Activated CD4-positive, alpha-beta T cell treated with anti-CD3 and anti-CD28 coated beads, Interleukin-2, amount 50 U/mL, for 16 hours (primary cell): ENCODE measurements at regions not wholly inside any gene's neighbourhood (a gene's known extent, or its start where the extent isn't known, plus 50 kb on each side); places are given as distances from the start of the nearest gene placed in this dataset.

ENCODE experiments used
- DNase-seq: peaks from one replicate; pipeline ENCODE4 v3.0.0-alpha.2; 2020

DNA sequence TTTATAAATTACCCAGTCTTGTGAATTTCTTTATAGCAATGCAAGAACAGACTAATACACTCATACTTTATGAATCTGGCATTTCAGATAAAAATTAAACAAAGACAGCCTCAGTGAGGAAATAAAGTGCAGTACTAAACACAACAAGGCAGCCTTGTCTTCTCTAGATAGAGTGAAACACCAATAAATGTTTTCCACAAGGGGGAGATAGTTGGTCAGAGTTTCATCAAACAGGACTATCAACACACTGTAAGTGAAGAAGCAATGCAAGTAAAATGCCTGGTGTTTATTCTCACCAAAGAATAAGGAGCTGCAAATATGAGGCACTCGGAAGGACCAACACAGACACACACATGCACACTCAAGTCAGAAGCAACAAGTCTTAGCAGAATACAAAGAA, 62.8 kb downstream of the FAM9B start:
- peak; percentile 47 for DNase-seq

DNA sequence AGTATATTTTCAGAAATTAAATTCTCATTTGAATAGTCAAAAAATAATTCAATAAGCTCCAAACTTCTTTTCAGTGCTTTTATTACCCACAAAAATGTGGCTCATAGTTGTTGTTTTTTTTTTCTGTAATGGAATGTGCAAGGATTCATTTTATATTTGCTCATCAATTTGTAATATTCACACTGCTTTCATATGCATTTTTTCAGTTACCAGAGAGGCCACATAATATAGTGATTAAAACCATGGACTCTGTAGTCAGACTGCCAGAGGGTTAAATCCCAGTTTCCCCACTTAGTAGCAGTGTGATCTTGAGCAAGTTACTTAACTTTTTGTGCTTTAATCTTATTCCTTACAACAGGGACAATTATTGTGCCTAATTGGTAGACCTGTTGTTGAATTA, 64.5 kb downstream of the FAM9B start:
- DNase-seq, result no peak

DNA sequence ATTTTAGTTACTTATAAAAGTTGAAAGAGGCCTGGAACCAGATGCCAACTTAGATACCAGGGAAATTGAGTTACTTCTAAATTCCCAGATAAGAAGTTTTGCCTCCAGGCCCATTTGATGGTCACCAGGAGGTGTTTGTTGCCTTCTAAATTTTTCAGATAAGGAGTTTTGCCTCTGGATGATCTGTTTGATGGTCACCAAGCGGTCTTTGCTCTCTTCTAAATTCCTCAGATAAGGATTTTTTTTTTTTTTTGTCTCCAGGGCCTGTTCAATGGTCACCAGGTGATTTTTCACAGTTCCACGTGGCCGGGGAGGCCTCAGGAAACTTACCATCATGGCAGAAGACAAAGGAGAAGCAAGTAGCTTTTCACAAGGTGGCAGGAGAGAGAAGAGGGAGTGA, 66.5 kb downstream of the FAM9B start:
- DNase-seq, result no peak

DNA sequence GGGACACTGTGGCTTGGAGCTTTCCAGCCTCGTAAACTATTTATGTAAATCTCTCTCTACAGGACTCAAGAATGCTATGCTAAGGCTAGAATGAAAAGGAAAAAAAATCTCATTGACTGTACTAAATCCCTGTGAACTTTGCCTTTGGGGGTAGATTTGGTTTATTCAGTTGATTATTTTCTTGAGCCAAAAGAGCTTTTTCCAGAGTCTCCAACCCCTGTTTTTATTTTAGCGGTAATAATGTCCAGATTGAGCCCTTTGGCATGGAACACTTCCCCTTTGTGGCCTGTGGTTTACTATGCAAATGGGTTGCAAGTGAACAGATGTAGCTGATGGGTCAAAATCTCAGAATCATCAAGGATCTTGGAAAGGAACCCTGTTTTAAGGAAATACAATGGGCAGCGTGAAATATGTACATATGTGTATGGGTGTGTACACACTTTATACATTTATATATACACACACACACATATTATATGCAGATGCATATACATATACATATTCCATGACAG, 72.9 kb downstream of the FAM9B start:
- DNase-seq, result no peak

DNA sequence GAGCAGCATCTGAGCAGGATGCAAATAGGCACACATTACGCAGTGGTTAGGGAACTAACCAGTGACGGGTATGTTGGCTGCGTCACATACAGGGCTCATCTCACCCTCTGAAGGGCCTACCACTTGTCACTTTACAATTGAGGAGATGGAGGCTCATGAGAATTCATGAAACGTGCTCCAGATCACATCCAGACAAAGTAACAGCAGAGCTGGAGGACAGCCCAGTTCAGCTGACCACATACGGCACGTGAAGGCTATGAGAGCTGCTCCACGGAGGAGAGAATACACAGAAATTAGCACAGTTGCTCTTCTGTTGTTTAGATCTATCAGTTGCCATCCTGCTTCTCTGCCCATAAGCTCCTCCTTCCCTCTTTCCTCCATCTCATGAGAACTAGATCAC, 78.4 kb downstream of the FAM9B start:
- DNase-seq, result no peak

DNA sequence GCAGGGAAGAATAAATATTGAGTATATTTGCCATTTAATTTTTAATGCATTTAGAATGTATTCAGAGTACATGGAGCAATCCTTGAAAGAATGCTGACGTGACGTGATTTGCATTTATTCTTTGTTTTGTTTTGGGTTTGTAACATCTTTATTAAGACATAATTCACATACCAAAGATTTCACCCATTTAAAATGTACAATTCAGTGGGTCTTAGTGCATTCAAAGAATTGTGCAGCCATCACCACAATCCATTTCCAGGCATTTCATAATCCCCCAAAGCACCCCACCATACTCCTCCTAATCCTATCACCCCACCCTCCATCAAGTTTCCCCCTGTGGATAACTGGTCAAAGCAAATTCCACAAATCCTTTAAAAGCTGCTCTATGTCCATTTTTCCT, 87.4 kb downstream of the FAM9B start:
- DNase-seq, result no peak

DNA sequence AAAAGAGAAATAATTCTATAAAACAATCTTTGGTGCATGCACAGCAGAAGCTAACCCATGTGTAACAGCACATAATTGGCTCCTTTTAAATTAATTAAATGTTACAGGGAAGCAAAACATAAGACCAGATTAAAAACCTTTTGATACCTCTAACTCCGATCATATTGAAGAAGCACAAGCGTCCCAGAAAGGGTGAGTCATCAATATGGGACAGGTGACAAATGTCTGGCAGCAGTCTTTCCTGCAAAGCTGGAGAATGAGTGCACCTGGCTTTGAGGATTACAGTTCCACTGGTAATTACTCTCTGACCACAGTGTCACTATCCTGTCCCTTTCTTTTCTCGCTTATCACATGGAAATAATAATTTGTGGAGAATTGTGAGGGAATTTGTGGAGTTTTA, 94.6 kb downstream of the FAM9B start:
- no peak for DNase-seq

DNA sequence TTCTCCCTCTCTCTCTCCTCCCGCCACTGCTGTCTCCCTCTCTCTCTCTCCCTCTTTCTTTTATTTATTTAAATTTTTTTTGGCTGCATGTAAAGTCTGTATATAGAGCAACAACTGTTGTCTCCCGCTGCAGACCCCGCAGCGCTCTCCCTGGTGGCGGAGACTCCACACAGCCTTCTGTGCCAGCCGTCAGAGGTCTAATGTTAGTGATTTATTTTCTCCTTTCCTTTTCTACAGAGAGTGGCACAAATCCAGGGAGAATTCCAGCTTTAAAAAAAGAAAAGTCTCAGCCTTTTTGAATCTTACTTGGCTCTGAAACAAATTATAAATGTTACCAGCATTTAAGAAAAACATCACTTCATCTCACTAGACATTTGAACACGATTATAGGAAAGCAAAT, 106.2 kb downstream of the FAM9B start:
- DNase-seq, result no peak

DNA sequence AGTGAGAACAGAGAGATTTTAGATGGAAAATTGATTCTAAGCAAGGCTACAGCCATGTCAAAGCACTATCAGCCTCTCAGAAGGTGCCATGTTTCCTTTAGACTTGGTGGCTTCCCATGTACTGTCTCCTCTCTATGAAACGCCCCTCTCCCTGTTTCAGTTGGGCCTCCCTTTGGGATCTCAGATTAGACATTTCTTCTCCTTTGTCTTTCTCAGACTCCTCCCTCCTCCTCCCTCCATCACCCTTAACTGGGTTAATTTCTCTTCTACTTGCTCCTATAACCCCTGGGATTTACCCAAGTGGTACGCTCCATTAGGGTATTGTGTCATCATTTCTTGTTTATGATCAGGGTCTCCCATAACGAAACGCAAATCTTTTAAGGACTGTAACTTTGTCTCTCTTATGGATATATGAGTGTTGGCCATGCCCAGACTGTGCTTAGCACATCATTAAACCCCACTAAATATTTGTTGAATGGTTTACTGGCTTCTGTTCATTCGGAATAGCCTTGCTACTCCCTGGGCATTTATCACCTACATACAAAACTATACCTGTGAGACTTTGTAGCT, 106.8 kb downstream of the FAM9B start:
- DNase-seq, result no peak

DNA sequence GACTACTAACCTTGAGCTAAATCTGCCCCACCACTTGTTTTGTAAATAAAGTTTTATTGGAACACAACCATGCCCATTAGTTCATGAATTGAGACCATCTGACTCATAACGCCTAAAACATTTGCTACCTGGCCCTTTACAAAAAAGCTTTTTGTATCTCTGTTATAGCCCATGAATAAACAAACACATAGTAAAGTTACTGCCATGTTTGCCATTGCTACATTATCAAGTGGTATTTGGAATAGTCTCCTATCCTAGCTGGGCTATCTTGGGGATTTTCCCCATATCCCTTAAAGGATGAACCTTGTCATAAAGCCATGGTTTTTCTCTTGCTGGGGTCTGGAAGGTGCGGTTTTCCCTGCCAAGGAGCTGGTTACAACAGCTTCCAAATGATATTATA, 112.3 kb downstream of the FAM9B start:
- no peak for DNase-seq

DNA sequence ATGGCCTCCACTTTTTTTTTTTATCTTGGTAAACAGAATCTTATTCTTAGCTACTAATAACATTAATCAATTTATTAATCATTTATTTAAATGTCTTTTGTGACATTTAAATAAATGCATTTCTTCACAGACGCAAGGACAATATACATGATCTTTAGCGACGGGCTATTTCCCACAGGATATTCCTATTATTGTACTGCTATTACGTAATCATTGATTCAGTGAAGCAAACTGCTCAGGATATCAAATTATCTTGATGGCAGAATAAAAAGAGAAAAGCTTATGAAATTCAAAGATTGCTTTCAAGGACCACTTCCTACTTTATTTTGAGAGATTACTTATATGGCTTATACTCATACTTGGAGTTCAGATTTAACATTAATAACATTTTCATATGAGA, 114.1 kb downstream of the FAM9B start:
- no peak for DNase-seq

DNA sequence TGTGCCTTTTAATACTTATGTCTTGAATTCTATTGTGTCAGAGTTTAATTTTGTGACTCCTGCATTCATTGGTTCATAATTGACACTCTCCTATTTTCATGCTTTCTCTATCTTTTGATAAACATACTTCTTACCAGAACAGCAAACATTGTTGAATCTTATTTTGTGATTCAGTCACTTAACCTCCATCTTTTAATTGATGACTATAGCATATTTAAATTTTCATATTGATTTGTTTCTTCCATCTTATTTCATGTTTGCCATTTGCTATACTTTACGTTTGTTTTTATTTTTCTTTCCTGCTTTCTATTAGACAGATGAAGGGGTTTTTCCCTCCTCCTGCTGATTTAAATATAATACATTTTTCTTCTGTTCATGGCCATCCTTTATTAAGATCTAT, 115.5 kb upstream of the FAM9A start:
- DNase-seq, result no peak

DNA sequence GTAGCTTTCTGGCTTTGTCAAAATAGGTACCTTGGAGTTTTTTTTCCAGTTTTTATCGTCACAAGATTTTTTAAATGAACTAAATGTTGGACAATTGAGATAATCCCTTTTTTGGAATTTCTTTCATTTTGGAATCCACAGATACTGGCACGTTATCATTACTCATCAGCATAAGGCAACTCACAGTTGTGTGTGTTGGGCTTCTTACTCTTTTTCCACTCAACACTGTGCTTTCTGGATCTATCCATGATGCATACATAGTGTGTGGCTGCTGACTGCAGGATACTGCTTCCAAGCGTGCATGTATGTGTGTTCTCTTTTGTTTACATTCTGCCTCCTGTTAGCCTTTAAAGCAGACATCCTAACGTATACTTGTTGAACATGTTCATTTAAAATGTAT, 113.5 kb upstream of the FAM9A start:
- DNase-seq, result no peak

DNA sequence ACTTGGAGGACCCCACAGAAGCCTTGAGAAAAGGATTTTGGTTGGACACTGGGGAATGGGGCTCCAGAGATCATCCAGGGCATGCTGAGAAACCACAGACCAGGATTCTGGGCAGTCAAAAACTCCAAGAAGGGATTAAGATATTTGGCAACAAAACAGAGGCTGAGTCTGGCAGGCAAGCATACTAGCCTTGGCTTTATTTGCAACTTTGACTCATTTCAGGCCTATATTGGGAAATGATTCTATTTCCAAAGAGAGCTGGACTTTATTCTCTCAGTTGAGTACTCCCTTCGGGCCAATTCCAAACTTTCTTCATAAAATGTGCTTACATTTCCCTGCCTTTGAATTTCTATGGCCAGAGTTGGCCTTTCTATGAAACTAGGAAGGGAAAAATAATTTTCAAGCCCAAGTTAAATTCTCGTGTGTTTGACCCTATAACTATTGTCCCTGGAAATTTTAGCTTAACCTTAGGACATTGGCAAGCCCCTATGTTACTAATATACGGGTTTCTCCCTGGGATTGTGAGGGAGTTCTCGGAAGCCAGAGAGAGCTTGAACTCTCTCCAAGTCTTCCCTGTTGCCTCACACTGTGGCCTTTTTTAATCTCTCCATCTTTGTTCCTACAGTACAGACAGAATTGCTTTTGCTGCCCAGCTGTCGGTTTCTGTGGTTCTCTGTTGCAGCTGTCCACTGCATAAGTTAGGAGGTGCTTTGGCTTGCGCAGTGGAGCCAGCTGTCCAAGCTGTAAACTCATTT, 112.6 kb upstream of the FAM9A start:
- DNase-seq, result no peak

DNA sequence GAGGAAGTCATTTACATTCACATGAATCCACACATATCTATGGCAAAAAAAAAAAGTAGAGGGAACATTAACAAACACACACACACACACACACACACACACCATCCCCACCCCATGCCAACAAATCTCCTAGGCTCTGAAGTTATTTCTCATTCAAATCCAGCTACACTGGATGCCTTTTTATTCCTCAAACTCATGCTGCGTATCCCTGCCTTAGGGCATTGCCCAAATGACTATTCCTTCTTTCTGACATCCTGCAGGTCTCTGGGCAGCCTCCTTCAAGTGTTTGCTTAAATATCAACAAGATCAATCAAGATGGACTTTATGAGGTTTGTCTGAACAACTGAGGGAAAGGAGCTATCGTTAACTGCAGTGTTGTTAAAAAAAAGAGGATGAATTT, 106.5 kb upstream of the FAM9A start:
- DNase-seq, result no peak

DNA sequence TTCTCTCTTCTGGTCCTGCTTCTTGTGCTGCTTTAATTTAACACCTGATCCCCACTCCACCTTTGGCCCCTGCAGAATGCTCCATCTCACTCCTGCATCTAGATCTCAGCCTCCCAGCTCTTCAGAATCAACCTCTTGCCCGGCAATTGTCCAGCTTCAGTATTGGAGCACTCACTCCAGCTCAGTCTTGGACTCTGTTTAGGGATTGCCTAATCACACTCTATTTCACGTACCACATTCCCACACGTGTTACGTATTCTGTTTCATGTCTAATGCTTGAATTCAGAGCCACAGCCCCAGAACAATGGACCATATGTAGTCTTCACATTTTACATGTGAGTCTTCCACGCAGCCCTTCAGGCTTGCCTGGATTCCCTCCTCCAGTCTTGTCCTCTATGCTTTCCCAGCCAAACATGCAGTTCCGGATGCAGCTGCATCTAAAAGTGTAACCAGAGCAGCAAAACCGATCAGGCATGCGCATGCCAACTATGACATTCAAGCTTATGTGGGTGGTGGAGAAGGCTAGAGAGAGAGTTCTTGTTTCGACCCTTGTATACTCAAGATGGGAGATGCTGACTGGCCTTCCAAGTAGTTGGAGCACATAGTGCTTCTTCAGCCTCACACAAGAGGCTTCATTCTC, 105.2 kb upstream of the FAM9A start:
- DNase-seq, result no peak

DNA sequence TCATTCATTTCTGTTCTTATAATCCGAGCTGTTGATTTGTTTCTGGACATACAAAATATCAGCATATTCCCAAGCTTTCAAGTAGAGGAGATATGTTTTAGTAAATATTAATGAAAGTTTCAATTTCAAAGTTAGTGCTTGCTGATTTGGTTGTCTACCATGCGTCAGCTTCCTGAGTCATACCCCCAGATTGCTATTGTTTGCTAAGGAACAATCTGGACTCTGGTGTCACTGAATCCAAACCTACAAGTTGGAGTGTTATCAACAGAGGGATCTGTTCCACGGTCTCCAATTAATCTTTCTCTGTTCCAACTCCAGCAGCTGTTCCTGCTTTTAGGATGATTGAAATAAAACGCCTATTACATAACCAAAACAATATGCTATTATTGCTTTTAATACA, 96.1 kb upstream of the FAM9A start:
- DNase-seq, result no peak

DNA sequence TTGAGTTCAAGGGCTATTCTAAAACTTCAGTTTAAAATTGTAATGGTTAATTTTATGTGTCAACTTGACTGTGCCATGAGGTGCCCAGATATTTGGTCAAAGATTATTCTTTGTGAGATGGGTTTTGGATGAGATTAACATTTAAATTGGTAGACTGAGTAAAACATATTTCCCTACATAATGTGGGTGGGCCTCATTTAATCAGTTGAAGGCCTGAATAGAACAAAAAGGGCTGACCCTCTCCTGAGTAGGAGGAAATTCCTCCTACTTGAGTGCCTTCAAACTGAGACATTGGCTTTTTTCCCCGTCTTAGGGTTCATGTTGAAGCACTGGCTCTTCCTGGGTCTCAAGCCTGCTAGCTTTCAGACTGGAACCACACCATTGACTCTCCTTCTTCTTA, 89.6 kb upstream of the FAM9A start:
- no peak for DNase-seq

DNA sequence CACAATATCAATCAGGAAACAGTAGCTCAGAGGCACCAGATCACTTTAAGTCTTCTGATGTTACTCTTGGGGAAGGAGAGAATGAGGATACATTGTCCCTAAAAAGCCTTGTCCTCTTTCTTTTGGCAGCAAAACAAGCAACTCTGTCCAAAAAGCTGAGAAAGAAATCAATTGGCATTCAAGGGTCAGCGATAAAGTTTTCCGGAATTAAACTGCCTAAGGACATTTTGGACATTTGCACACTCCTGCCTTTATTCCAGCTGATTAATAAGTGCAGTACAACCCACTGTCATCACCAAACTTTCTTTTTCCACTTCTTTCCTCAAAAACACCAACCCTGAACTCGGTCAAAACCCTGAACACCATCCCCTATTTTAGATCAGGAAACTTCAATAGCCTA, 85.8 kb upstream of the FAM9A start:
- DNase-seq, result no peak

DNA sequence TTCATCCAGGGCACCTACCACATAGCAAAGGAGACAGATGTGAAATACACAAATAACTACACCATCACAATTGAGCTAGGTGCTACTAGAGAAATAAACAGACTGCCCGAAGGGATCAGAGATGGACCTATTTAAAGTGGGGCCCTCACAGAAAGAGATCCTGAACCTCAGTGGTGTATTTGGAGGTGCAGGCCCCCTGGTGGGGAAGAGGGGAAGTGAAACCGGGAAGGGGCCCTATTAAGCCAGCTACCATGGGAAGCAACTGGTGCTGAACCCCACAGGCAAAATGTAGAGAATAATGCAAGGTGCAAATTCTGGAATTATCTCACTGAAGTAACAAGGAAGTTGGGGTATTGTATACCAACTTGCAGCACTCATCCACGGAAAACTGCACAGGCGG, 78.6 kb upstream of the FAM9A start:
- peak; percentile 34 for DNase-seq

DNA sequence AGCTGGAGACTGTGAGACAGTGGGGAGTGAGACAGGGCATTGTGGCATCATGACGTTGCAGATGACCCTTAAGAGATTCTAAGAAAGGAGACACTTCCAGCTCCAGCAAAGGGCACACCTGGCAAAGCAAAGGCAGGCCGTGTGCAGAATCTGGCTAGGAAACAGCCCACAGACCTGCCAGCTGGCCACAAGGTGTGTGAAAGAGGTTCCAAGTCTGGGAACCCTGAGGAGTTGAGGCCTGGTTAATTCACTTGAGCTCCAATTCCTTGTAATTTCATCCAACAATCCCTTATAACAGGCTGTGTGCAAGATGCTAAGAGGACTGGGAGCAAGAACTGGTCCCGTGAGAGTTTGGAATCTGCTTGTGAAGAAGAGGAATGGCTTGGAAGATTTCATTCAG, 72.8 kb upstream of the FAM9A start:
- no peak for DNase-seq

DNA sequence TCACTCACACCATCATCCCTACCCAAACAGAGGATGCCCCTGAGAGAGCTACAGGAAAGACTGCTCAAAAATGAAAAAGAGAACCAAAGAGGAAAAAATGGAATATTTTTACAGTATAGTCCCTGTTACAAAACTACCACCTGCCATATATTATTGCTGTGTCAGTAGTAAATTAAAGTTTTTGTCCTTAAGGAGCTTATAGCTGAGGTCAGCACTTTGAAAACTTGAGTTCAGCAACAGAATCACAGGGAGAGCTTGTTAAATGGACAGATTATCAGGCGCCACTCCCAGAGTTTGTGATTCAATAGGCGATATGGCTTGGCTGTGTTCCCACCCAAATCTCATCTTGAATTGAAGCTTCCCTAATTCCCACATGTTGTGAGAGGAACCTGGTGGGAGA, 71.9 kb upstream of the FAM9A start:
- no peak for DNase-seq

DNA sequence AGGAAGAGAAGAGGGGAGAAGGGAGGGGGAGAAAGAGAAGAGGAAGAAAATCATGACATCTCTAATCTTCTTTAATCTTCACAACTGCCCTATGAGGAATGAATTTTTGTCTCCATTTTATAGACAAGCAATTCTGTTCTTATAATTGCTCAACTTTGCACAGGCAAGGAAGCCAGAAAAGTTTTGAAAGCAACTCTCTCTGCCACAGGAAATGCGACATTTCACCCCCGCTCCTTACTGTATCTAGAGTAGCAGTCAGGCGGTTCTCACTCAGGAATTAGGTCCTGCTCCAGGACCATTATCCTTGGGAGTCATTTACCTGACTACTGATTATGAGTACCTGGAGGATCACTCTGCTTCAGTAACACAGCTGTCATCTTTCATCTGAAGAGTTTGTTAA, 69.2 kb upstream of the FAM9A start:
- DNase-seq, result no peak

DNA sequence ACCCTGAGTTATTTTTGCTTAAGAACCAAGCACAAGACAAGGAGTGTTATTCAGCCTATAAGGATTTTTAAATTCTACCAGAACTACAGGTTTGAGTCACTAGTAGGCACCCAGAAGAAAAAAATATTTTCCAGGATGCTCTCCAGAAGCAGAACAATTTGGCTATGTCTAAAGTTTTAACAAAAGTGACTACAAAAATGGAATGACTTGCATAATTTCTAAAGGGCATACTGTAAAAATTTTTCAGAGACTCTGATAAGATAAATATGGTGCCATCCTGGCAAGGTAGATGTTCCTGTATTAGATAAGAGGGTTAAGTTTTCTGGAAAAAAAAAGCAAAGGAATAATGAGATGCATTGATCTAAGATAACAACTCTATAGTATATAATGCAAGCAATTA, 68.6 kb upstream of the FAM9A start:
- no peak for DNase-seq

DNA sequence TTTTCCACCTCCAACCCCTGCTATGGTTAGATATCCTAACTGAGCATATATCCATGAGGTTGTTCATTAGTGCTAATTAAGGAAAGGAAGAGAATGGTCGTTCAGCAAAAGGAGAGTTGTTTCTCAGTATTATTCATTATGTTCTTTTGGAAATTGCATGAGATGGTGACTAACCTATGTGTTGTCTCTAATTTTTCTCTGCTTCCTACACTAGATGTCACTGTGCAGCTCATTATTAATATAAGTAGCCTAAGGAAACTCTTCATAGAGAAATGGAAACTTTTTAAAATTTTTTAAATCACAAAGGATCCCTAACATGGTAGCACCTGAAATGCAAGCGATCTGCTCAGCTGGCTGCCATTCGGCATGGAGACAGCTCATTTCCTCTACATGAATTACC, 67.7 kb upstream of the FAM9A start:
- no peak for DNase-seq
